ENCODE measurements at regions not wholly inside any gene's neighbourhood (a gene's known extent, or its start where the extent isn't known, plus 50 kb on each side); places are given as distances from the start of the nearest gene placed in this dataset.

- no peak for TF ChIP-seq CTCF (IDR thresholded peaks at IDR 0.05; ENCODE audit: low read depth, low read length, poor library complexity, severe bottlenecking)
- TF ChIP-seq EZH2phosphoT487 (IDR thresholded peaks at IDR 0.05; ENCODE audit: borderline replicate concordance, low read length): no peak
These were observed 79.7 kb upstream of the DISP3 start for GRCh38 chr1:11399250-11399649.

Data from DOHH2 (cell line).